Esophagus squamous epithelium (tissue), 4 donors: ENCODE measurements at regions not wholly inside any gene's neighbourhood (a gene's known extent, or its start where the extent isn't known, plus 50 kb on each side); places are given as distances from the start of the nearest gene placed in this dataset.

ENCODE experiments used
- POLR2A ChIP-seq, 4 donors: fragments of 450-650 bp; IDR thresholded peaks; one replicate each; pipeline ENCODE4 v1.6.1; 2017; ENCODE audit warnings: antibody characterized with exemption in 4 of 4, mild to moderate bottlenecking in 4 of 4, moderate library complexity in 3 of 4
- TF ChIP-seq, protein P1 (sequence below), 6 experiments: fragments of 450-650 bp in 4 of 6; fragments of 200-600 bp in 2 of 6; sonication (generic) in 2 of 6; IDR thresholded peaks; one replicate each; pipeline ENCODE4 v1.5.1; 2016 to 2019; ENCODE audit warnings: antibody characterized with exemption in 6 of 6, mild to moderate bottlenecking in 4 of 6, moderate library complexity in 4 of 6

- TF ChIP-seq POLR2A (IDR thresholded peaks at IDR 0.05), result no peak
- TF ChIP-seq, protein P1, sequence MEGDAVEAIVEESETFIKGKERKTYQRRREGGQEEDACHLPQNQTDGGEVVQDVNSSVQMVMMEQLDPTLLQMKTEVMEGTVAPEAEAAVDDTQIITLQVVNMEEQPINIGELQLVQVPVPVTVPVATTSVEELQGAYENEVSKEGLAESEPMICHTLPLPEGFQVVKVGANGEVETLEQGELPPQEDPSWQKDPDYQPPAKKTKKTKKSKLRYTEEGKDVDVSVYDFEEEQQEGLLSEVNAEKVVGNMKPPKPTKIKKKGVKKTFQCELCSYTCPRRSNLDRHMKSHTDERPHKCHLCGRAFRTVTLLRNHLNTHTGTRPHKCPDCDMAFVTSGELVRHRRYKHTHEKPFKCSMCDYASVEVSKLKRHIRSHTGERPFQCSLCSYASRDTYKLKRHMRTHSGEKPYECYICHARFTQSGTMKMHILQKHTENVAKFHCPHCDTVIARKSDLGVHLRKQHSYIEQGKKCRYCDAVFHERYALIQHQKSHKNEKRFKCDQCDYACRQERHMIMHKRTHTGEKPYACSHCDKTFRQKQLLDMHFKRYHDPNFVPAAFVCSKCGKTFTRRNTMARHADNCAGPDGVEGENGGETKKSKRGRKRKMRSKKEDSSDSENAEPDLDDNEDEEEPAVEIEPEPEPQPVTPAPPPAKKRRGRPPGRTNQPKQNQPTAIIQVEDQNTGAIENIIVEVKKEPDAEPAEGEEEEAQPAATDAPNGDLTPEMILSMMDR (IDR thresholded peaks at IDR 0.05), result no peak
These were observed 79.0 kb upstream of the MFGE8 start for GRCh38 chr15:88992216-88992615.
